ENCODE measurements at regions not wholly inside any gene's neighbourhood (a gene's known extent, or its start where the extent isn't known, plus 50 kb on each side); places are given as distances from the start of the nearest gene placed in this dataset.

DNA sequence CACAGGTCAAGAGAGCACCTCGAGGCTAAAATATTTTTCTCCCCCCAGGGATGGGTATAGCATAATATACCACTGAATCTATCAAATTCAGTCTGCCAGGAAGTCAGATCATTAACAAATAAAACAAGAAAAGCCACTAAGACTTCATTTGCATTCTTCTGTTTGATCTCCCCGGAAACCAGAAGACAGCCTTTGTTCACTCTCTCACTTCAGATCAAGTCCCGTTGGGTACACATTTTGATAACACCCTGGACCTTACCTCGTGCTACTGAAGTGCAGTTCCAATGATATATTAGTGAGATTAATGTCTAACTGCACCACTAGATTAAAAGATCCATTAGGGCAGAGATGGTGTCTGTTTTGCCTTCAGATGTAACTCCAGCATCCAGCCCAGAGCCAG is 157.7 kb upstream of the B3GAT2 start (continued):
- TF ChIP-seq, protein P1, sequence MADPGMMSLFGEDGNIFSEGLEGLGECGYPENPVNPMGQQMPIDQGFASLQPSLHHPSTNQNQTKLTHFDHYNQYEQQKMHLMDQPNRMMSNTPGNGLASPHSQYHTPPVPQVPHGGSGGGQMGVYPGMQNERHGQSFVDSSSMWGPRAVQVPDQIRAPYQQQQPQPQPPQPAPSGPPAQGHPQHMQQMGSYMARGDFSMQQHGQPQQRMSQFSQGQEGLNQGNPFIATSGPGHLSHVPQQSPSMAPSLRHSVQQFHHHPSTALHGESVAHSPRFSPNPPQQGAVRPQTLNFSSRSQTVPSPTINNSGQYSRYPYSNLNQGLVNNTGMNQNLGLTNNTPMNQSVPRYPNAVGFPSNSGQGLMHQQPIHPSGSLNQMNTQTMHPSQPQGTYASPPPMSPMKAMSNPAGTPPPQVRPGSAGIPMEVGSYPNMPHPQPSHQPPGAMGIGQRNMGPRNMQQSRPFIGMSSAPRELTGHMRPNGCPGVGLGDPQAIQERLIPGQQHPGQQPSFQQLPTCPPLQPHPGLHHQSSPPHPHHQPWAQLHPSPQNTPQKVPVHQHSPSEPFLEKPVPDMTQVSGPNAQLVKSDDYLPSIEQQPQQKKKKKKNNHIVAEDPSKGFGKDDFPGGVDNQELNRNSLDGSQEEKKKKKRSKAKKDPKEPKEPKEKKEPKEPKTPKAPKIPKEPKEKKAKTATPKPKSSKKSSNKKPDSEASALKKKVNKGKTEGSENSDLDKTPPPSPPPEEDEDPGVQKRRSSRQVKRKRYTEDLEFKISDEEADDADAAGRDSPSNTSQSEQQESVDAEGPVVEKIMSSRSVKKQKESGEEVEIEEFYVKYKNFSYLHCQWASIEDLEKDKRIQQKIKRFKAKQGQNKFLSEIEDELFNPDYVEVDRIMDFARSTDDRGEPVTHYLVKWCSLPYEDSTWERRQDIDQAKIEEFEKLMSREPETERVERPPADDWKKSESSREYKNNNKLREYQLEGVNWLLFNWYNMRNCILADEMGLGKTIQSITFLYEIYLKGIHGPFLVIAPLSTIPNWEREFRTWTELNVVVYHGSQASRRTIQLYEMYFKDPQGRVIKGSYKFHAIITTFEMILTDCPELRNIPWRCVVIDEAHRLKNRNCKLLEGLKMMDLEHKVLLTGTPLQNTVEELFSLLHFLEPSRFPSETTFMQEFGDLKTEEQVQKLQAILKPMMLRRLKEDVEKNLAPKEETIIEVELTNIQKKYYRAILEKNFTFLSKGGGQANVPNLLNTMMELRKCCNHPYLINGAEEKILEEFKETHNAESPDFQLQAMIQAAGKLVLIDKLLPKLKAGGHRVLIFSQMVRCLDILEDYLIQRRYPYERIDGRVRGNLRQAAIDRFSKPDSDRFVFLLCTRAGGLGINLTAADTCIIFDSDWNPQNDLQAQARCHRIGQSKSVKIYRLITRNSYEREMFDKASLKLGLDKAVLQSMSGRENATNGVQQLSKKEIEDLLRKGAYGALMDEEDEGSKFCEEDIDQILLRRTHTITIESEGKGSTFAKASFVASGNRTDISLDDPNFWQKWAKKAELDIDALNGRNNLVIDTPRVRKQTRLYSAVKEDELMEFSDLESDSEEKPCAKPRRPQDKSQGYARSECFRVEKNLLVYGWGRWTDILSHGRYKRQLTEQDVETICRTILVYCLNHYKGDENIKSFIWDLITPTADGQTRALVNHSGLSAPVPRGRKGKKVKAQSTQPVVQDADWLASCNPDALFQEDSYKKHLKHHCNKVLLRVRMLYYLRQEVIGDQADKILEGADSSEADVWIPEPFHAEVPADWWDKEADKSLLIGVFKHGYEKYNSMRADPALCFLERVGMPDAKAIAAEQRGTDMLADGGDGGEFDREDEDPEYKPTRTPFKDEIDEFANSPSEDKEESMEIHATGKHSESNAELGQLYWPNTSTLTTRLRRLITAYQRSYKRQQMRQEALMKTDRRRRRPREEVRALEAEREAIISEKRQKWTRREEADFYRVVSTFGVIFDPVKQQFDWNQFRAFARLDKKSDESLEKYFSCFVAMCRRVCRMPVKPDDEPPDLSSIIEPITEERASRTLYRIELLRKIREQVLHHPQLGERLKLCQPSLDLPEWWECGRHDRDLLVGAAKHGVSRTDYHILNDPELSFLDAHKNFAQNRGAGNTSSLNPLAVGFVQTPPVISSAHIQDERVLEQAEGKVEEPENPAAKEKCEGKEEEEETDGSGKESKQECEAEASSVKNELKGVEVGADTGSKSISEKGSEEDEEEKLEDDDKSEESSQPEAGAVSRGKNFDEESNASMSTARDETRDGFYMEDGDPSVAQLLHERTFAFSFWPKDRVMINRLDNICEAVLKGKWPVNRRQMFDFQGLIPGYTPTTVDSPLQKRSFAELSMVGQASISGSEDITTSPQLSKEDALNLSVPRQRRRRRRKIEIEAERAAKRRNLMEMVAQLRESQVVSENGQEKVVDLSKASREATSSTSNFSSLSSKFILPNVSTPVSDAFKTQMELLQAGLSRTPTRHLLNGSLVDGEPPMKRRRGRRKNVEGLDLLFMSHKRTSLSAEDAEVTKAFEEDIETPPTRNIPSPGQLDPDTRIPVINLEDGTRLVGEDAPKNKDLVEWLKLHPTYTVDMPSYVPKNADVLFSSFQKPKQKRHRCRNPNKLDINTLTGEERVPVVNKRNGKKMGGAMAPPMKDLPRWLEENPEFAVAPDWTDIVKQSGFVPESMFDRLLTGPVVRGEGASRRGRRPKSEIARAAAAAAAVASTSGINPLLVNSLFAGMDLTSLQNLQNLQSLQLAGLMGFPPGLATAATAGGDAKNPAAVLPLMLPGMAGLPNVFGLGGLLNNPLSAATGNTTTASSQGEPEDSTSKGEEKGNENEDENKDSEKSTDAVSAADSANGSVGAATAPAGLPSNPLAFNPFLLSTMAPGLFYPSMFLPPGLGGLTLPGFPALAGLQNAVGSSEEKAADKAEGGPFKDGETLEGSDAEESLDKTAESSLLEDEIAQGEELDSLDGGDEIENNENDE (IDR thresholded peaks at IDR 0.05; ENCODE audit: insufficient replicate concordance, low read length) = no peak
- no peak for TF ChIP-seq EP300 (IDR thresholded peaks at IDR 0.05; ENCODE audit: borderline replicate concordance in 1 of 2, low read depth in 2 of 2, low read length in 2 of 2)
